H1 (cell line): ENCODE measurements at regions not wholly inside any gene's neighbourhood (a gene's known extent, or its start where the extent isn't known, plus 50 kb on each side); places are given as distances from the start of the nearest gene placed in this dataset.

Experiments
- ATF3 ChIP-seq: IDR thresholded peaks from 2 replicates; pipeline ENCODE4 v1.6.1; 2011; ENCODE audit warnings: low read depth, mild to moderate bottlenecking, low read length; ENCODE audit not compliant: insufficient read depth
- GABPA ChIP-seq: IDR thresholded peaks from 2 replicates; pipeline ENCODE4 v1.6.1; 2011; ENCODE audit warnings: mild to moderate bottlenecking, low read length, moderate library complexity, borderline replicate concordance; ENCODE audit not compliant: insufficient read depth
- KDM1A ChIP-seq: fragments of 200-600, 300-600 bp; sonication (generic); IDR thresholded peaks from 2 replicates; pipeline ENCODE4 v1.7.1; 2016; ENCODE audit warnings: mild to moderate bottlenecking, low read length, borderline replicate concordance
- KDM4A ChIP-seq: IDR thresholded peaks from one replicate; pipeline ENCODE4 v1.7.1; 2012; ENCODE audit warnings: low read depth, mild to moderate bottlenecking, moderate library complexity, low read length, inconsistent platforms; ENCODE audit not compliant: severe bottlenecking
- MAFK ChIP-seq: IDR thresholded peaks from 2 replicates; pipeline ENCODE4 v1.6.1; 2012; ENCODE audit warnings: low read depth, mild to moderate bottlenecking, improper control_type of control experiment, low read length
- SIX5 ChIP-seq: IDR thresholded peaks from 2 replicates; pipeline ENCODE4 v1.6.1; 2011; ENCODE audit warnings: mild to moderate bottlenecking, low read depth, low read length
- TF ChIP-seq, protein P1 (sequence below): fragments of 300-600 bp; sonication (generic); IDR thresholded peaks from 2 replicates; pipeline ENCODE4 v1.7.1; 2012; ENCODE audit warnings: low read length, moderate library complexity, mild to moderate bottlenecking, inconsistent platforms; ENCODE audit not compliant: insufficient replicate concordance

GRCh38 chr5:158634714-158635113 lies 465.0 kb downstream of the EBF1 start (continued):
- TF ChIP-seq KDM1A (no peak), SIX5 (no peak), KDM4A (no peak), GABPA (no peak), ATF3 (no peak), MAFK (no peak)
- TF ChIP-seq, protein P1, sequence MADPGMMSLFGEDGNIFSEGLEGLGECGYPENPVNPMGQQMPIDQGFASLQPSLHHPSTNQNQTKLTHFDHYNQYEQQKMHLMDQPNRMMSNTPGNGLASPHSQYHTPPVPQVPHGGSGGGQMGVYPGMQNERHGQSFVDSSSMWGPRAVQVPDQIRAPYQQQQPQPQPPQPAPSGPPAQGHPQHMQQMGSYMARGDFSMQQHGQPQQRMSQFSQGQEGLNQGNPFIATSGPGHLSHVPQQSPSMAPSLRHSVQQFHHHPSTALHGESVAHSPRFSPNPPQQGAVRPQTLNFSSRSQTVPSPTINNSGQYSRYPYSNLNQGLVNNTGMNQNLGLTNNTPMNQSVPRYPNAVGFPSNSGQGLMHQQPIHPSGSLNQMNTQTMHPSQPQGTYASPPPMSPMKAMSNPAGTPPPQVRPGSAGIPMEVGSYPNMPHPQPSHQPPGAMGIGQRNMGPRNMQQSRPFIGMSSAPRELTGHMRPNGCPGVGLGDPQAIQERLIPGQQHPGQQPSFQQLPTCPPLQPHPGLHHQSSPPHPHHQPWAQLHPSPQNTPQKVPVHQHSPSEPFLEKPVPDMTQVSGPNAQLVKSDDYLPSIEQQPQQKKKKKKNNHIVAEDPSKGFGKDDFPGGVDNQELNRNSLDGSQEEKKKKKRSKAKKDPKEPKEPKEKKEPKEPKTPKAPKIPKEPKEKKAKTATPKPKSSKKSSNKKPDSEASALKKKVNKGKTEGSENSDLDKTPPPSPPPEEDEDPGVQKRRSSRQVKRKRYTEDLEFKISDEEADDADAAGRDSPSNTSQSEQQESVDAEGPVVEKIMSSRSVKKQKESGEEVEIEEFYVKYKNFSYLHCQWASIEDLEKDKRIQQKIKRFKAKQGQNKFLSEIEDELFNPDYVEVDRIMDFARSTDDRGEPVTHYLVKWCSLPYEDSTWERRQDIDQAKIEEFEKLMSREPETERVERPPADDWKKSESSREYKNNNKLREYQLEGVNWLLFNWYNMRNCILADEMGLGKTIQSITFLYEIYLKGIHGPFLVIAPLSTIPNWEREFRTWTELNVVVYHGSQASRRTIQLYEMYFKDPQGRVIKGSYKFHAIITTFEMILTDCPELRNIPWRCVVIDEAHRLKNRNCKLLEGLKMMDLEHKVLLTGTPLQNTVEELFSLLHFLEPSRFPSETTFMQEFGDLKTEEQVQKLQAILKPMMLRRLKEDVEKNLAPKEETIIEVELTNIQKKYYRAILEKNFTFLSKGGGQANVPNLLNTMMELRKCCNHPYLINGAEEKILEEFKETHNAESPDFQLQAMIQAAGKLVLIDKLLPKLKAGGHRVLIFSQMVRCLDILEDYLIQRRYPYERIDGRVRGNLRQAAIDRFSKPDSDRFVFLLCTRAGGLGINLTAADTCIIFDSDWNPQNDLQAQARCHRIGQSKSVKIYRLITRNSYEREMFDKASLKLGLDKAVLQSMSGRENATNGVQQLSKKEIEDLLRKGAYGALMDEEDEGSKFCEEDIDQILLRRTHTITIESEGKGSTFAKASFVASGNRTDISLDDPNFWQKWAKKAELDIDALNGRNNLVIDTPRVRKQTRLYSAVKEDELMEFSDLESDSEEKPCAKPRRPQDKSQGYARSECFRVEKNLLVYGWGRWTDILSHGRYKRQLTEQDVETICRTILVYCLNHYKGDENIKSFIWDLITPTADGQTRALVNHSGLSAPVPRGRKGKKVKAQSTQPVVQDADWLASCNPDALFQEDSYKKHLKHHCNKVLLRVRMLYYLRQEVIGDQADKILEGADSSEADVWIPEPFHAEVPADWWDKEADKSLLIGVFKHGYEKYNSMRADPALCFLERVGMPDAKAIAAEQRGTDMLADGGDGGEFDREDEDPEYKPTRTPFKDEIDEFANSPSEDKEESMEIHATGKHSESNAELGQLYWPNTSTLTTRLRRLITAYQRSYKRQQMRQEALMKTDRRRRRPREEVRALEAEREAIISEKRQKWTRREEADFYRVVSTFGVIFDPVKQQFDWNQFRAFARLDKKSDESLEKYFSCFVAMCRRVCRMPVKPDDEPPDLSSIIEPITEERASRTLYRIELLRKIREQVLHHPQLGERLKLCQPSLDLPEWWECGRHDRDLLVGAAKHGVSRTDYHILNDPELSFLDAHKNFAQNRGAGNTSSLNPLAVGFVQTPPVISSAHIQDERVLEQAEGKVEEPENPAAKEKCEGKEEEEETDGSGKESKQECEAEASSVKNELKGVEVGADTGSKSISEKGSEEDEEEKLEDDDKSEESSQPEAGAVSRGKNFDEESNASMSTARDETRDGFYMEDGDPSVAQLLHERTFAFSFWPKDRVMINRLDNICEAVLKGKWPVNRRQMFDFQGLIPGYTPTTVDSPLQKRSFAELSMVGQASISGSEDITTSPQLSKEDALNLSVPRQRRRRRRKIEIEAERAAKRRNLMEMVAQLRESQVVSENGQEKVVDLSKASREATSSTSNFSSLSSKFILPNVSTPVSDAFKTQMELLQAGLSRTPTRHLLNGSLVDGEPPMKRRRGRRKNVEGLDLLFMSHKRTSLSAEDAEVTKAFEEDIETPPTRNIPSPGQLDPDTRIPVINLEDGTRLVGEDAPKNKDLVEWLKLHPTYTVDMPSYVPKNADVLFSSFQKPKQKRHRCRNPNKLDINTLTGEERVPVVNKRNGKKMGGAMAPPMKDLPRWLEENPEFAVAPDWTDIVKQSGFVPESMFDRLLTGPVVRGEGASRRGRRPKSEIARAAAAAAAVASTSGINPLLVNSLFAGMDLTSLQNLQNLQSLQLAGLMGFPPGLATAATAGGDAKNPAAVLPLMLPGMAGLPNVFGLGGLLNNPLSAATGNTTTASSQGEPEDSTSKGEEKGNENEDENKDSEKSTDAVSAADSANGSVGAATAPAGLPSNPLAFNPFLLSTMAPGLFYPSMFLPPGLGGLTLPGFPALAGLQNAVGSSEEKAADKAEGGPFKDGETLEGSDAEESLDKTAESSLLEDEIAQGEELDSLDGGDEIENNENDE = no peak
